ENCODE measurements at regions not wholly inside any gene's neighbourhood (a gene's known extent, or its start where the extent isn't known, plus 50 kb on each side); places are given as distances from the start of the nearest gene placed in this dataset.

DNA sequence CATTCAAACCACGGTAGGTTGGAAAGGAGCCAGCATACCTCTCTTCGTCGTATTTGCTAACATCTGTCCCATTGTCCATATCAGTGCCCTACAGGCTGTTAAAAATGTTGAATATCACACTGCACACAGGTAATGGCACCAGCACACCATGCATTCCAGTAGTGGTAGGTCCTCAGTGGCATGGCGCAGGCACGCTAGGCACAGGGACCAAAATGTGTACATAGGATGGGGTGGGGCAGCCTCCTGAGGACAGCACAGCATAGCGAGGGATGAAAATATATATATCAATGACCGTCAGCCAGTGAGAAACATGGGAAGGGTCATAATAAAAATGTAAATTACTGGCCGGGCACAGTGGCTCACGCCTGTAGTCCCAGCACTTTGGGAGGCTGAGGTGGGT lies 99.9 kb upstream of the CTBP2 start:
- ChIA-PET CTCF (no interaction called here), POLR2A (no interaction called here), SMC1A (ENCODE audit: uncharacterized antibody, unreplicated experiment) (no interaction called here), RAD21 (ENCODE audit: unreplicated experiment) (no interaction called here)
- BruUV-seq (replicated peaks): no TSS peak
- FAIRE-seq: no peak
- no peak overlapping the region for H3K4me2 ChIP-seq (ENCODE audit: control insufficient read depth, insufficient read depth)
- in situ Hi-C loops (cut with MboI) (no loop called here), intact Hi-C loops (cut with micrococcal nuclease; ENCODE audit: unreplicated experiment) (no loop called here)
- no peak overlapping the region for H2AFZ ChIP-seq (ENCODE audit: control insufficient read depth, low read depth, low read length)
- H3K27me3 ChIP-seq (replicated peaks in 1 of 2; ENCODE audit: control insufficient read depth in 2 of 2, insufficient read depth in 2 of 2, low read length in 1 of 2): peaks cover 0 to 3% of the 10 kb centered on the region in 2 experiments; a peak in 1 of 4 replicates
- H3K4me1 ChIP-seq (ENCODE audit: control insufficient read depth, insufficient read depth, low read length): no peaks in the 10 kb centered on the region
- no peak overlapping the region for H3K27ac ChIP-seq (ENCODE audit: control insufficient read depth, insufficient read depth)
- no peaks in the 10 kb centered on the region for H4K20me1 ChIP-seq (ENCODE audit: control insufficient read depth, insufficient read depth)
- H3K9ac ChIP-seq (ENCODE audit: control insufficient read depth, insufficient read depth, low read length): no peak overlapping the region
- no peaks in the 10 kb centered on the region; the same call in 2 of the 3 replicates for H3K9me3 ChIP-seq (replicated peaks; ENCODE audit: control insufficient read depth, insufficient read depth, low read length)
- DNase-seq (ENCODE audit: low read depth, low spot score): no peak
- H3K79me2 ChIP-seq (ENCODE audit: control insufficient read depth, insufficient read depth, low read length): no peaks in the 10 kb centered on the region
- 46% methylated on average over 9 of the region's 9 CpGs for WGBS (ENCODE audit: insufficient coverage, insufficient replicate concordance, low lambda C conversion rate, missing lambda C conversion rate)
- no peaks in the 10 kb centered on the region for H3K36me3 ChIP-seq (ENCODE audit: control insufficient read depth in 2 of 2, insufficient read depth in 2 of 2, low read length in 1 of 2)
- H3K4me3 ChIP-seq: no peak overlapping the region
- ATAC-seq: no peak
- TF ChIP-seq, protein P1, sequence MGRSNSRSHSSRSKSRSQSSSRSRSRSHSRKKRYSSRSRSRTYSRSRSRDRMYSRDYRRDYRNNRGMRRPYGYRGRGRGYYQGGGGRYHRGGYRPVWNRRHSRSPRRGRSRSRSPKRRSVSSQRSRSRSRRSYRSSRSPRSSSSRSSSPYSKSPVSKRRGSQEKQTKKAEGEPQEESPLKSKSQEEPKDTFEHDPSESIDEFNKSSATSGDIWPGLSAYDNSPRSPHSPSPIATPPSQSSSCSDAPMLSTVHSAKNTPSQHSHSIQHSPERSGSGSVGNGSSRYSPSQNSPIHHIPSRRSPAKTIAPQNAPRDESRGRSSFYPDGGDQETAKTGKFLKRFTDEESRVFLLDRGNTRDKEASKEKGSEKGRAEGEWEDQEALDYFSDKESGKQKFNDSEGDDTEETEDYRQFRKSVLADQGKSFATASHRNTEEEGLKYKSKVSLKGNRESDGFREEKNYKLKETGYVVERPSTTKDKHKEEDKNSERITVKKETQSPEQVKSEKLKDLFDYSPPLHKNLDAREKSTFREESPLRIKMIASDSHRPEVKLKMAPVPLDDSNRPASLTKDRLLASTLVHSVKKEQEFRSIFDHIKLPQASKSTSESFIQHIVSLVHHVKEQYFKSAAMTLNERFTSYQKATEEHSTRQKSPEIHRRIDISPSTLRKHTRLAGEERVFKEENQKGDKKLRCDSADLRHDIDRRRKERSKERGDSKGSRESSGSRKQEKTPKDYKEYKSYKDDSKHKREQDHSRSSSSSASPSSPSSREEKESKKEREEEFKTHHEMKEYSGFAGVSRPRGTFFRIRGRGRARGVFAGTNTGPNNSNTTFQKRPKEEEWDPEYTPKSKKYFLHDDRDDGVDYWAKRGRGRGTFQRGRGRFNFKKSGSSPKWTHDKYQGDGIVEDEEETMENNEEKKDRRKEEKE (IDR thresholded peaks at IDR 0.05): no peak
- TF ChIP-seq BACH1 (IDR thresholded peaks at IDR 0.05; ENCODE audit: borderline replicate concordance): no peak
- no peak for TF ChIP-seq CREB1 (IDR thresholded peaks at IDR 0.05; ENCODE audit: low read depth)
- TF ChIP-seq, protein P2, sequence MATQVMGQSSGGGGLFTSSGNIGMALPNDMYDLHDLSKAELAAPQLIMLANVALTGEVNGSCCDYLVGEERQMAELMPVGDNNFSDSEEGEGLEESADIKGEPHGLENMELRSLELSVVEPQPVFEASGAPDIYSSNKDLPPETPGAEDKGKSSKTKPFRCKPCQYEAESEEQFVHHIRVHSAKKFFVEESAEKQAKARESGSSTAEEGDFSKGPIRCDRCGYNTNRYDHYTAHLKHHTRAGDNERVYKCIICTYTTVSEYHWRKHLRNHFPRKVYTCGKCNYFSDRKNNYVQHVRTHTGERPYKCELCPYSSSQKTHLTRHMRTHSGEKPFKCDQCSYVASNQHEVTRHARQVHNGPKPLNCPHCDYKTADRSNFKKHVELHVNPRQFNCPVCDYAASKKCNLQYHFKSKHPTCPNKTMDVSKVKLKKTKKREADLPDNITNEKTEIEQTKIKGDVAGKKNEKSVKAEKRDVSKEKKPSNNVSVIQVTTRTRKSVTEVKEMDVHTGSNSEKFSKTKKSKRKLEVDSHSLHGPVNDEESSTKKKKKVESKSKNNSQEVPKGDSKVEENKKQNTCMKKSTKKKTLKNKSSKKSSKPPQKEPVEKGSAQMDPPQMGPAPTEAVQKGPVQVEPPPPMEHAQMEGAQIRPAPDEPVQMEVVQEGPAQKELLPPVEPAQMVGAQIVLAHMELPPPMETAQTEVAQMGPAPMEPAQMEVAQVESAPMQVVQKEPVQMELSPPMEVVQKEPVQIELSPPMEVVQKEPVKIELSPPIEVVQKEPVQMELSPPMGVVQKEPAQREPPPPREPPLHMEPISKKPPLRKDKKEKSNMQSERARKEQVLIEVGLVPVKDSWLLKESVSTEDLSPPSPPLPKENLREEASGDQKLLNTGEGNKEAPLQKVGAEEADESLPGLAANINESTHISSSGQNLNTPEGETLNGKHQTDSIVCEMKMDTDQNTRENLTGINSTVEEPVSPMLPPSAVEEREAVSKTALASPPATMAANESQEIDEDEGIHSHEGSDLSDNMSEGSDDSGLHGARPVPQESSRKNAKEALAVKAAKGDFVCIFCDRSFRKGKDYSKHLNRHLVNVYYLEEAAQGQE (IDR thresholded peaks at IDR 0.05; ENCODE audit: low read depth, low read length): no peak
- TF ChIP-seq ASH2L (IDR thresholded peaks at IDR 0.05; ENCODE audit: borderline replicate concordance, low read depth): no peak
- no peak for TF ChIP-seq YY1 (IDR thresholded peaks at IDR 0.05; ENCODE audit: low read depth, low read length)
- no peak for TF ChIP-seq NFYB (IDR thresholded peaks at IDR 0.05; ENCODE audit: insufficient read depth, low read depth, low read length)
- no peak for TF ChIP-seq ATF7 (IDR thresholded peaks at IDR 0.05; ENCODE audit: low read depth)
- TF ChIP-seq, protein P3, sequence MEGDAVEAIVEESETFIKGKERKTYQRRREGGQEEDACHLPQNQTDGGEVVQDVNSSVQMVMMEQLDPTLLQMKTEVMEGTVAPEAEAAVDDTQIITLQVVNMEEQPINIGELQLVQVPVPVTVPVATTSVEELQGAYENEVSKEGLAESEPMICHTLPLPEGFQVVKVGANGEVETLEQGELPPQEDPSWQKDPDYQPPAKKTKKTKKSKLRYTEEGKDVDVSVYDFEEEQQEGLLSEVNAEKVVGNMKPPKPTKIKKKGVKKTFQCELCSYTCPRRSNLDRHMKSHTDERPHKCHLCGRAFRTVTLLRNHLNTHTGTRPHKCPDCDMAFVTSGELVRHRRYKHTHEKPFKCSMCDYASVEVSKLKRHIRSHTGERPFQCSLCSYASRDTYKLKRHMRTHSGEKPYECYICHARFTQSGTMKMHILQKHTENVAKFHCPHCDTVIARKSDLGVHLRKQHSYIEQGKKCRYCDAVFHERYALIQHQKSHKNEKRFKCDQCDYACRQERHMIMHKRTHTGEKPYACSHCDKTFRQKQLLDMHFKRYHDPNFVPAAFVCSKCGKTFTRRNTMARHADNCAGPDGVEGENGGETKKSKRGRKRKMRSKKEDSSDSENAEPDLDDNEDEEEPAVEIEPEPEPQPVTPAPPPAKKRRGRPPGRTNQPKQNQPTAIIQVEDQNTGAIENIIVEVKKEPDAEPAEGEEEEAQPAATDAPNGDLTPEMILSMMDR (IDR thresholded peaks at IDR 0.05 in 2 of 3, conservative IDR thresholded peaks at IDR 0.05 in 1 of 3; ENCODE audit: control insufficient read depth in 2 of 3, extremely low read depth in 1 of 3, insufficient read depth in 1 of 3, low read depth in 3 of 3, low read length in 3 of 3): no peak
- no peak for TF ChIP-seq CHD1 (IDR thresholded peaks at IDR 0.05; ENCODE audit: low read depth, low read length)
- TF ChIP-seq, protein P4, sequence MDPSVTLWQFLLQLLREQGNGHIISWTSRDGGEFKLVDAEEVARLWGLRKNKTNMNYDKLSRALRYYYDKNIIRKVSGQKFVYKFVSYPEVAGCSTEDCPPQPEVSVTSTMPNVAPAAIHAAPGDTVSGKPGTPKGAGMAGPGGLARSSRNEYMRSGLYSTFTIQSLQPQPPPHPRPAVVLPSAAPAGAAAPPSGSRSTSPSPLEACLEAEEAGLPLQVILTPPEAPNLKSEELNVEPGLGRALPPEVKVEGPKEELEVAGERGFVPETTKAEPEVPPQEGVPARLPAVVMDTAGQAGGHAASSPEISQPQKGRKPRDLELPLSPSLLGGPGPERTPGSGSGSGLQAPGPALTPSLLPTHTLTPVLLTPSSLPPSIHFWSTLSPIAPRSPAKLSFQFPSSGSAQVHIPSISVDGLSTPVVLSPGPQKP (IDR thresholded peaks at IDR 0.05; ENCODE audit: low read depth, low read length): no peak
- TF ChIP-seq POLR2AphosphoS5 (IDR thresholded peaks at IDR 0.05; ENCODE audit: low read length): no peak
- no peak for TF ChIP-seq POU2F2 (IDR thresholded peaks at IDR 0.05; ENCODE audit: borderline replicate concordance, low read depth, low read length)
